Activated CD8-positive, alpha-beta memory T cell treated with anti-CD3 and anti-CD28 coated beads for 24 hours (primary cell): ENCODE measurements at regions not wholly inside any gene's neighbourhood (a gene's known extent, or its start where the extent isn't known, plus 50 kb on each side); places are given as distances from the start of the nearest gene placed in this dataset.

Experiments
- DNase-seq: peaks from one replicate; pipeline ENCODE4 v3.0.0-alpha.2; 2020

- no peak for DNase-seq
Observed at GRCh38 chr2:226515344-226516055, 284.1 kb downstream of the IRS1 start.

DNA sequence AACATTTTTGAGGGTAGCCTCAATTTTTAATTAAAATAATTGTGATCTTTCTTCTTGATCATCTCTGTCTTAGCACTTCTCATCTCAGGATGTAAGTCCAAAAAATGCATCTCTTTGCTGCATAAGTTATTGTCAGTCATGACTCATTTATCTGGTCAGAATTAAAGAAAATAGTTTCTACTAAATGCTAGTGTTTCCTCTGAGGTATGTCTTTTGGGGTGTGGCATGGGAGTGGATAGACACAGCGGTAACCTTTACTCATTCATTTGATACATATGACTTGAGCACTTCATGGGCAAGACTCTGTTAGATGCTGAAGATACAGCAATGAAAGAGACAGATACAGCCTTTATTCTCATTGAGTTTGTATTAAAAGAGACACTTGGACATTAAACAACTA lies 284.7 kb downstream of the IRS1 start:
- DNase-seq = no peak

GRCh38 chr2:226511311-226511710 lies 288.3 kb downstream of the IRS1 start:
- DNase-seq = no peak

DNA sequence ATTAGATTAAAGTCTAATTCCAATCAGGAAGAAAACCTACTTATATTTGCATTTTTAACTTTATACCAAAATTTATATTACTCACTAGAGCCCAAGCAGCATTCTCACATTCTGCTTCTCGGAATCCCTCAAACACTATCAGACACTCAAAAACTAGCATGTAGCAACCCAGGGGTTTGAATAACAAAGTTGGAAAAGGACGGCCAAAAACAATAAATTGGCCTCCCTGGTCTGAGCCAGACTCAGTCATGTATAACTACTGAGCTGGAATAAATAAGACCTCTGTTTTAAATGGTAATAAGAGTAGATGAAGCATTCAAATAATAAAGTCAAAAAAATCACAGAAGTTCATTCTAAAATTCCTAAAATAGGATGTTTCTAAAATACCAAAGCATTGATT lies 290.9 kb downstream of the IRS1 start:
- DNase-seq = no peak

DNA sequence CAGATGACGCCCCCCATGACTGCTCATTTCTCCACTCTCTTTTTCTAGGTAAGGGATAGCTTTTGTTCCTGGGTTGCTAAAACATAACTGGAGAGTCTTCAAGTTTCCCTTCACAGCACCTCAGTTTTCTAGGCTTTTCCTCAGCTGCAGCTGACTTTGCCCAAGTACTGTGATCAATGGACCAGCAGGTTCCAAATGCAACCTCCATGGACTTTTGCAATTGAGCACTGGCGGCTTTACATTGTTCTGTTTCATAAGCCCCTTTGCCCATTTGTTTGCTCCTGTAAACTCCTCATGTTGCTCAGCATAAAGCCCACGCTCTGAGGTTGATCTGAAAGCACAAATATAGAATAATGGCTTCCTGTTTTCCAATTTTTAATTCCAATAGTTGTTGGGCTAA lies 291.6 kb downstream of the IRS1 start:
- DNase-seq = no peak

DNA sequence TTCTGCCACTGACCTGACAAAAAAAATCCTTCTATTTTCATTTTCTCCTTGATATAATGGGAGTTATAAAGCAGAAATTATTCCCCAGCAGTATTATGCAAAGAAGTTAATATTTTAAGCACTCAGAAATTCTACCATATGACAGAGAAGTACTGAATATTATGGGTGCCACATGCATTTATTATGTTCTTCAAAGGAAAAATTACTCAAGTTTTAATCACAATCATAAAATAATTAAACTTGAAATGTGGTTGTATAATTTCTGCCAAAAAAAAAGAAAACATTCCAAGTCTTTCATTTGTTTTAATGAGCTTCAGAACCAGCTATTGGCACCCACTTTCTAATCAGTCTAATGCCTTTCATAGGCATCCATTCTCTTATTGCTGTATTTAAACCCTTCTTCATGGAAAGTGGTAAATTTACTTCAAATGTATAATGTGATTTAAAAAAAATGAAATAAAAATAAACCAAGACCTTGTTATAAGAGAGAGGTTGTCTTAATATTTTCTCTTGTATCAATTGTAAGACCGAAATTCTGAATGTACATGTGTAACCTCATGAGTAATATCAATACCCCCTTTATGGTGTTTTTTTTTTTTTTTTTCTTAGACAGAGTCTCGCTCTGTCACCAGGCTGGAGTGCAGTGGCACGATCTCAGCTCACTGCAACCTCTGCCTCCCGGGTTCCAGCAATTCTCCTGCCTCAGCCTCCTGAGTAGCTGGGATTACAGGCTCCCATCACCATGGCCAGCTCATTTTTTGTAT lies 302.3 kb downstream of the IRS1 start:
- DNase-seq = no peak

DNA sequence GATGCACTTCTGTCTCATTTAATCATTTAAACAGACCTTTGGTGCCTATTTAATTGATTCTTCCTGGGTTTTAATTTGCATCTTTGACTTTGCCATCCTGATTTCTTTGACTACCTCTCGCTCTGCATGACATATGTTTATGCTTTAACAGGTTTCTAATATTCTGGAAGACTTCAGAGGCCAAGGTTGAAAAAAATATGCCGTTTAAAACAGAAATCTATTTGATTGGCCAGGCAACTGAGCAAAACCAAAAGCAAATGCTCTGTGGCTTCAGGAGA lies 303.4 kb downstream of the IRS1 start:
- DNase-seq = no peak

- no peak for DNase-seq
Observed at GRCh38 chr2:226495466-226496272, 304.0 kb downstream of the IRS1 start.

DNA sequence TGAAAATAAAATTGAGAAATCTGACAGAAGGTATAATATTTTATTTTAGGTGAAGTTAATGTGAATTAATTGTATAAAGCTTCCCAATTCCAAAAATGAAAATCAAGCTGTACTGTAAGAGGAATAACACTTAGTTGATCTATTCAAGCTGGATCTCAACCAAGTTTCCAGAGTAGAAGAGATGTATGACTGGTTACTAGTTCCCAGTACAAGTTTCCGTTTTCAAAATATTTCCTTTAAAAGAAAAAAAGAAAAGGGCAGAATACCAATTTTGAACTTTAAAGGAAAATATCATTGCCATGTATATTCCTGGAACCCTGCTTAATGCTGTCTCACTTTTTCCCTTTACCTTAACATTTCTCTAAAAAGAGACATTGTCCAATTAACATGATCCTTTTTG lies 308.5 kb downstream of the IRS1 start:
- DNase-seq = no peak

- DNase-seq = no peak
Observed at GRCh38 chr2:226489775-226490541, 309.7 kb downstream of the IRS1 start.

- no peak for DNase-seq
Observed at GRCh38 chr2:226488034-226488433, 311.6 kb downstream of the IRS1 start.

DNA sequence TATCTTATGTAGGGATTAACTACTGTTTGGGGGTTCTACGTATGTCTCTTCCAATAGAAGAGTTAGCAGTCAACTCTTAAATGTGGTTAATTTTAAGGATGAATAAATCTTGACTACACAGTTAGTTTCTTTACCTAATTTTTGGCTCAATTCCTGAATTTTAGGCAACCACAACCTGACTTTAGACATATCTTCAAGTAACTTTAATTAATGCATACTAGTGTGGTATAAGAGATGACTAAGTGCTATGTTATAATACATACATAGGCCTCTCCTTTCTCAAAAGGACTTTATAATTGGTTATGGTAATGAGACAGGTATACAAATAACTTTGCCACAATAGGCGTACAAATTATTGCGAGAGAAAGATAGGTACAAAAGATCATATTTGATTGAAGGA lies 312.0 kb downstream of the IRS1 start:
- no peak for DNase-seq

DNA sequence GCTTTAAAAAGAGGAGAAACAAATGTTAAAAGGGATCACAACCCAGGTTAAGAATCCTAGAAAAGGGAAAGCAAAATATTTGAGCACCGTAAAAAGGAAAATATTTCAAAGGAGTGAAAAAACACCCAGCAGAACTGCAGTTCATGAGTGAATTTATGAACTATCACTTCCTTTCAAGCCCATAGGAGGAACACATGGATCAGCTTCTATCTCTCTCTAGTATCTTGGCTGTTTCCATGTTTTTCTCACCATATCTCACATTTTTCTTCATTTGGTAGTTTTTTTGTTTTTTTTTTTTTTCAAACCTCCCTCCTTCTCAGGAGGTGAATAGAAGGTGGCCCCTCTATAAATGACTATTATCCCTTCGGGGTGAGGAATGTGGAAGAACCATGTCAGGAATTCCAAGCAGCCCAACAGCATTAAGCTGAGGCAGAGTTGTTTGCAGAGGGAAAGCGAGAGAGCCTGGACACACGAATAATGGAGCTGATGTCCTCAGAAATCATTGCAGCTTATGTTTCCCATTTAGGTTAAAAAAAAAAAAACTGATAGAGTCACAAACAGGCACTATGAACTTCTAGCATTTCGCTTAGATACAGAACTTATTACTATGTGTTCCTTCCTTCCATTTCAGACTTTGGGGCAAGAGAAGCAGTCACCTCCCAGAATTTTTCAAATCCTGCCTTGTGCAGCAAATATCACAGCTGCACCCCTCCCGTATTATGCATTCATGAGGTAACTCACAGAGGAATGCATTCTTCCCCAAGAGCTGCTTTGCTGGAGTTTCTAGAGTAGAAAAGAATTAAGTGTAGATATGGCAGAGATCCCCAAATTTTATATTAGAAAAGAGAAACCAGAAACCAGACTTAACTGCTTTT lies 315.6 kb downstream of the IRS1 start:
- DNase-seq = no peak

DNA sequence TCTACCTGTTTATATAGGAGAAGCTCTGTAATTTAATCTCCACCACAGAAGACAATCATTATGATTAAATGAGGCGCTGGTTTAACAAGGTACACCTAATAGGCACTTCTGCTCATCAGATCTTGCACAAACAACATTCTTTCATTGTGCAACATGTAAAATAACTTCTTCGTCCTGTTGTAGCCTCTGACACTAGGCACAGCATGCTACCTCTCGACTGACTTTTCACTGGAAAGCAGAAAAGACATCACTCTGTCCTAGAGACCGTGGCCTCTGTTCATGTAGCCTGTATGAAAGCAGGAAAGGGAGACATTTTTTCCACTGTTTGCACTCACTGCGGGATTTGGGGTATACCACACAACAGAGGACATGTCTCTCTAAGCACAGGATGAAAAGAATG lies 316.5 kb downstream of the IRS1 start:
- DNase-seq = no peak

DNA sequence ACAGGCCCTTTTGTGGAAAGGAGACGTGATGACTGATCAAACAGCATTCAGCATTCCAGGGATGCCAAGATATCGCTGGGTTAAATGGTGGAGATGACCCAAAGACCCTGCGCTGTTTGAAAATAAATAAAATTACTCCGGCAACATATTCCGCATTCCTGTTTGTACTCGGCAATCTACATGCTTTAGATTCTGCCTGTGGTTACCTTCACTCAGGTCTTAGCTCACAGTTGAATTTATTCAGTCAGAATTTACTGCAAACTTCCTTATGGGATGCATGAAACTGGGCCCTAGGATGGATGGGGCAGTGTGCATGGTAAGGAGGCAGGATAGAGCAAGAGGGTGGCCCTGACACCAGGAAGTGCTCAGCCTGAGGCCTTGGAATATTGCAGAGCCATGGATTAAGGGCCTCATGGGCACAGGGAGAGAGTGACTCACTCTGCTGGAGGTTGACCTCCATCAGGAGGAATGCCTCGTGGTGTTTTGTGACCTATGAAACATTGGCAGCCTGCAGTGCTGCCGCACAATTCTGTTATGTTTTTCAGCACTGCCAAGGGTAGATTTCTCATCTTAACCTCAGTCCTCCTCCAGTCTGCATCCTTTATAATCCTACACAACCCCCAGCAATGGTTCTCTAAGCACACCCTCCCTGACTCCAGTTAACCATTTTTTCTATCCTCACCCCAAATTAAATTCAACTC lies 321.4 kb downstream of the IRS1 start:
- no peak for DNase-seq

DNA sequence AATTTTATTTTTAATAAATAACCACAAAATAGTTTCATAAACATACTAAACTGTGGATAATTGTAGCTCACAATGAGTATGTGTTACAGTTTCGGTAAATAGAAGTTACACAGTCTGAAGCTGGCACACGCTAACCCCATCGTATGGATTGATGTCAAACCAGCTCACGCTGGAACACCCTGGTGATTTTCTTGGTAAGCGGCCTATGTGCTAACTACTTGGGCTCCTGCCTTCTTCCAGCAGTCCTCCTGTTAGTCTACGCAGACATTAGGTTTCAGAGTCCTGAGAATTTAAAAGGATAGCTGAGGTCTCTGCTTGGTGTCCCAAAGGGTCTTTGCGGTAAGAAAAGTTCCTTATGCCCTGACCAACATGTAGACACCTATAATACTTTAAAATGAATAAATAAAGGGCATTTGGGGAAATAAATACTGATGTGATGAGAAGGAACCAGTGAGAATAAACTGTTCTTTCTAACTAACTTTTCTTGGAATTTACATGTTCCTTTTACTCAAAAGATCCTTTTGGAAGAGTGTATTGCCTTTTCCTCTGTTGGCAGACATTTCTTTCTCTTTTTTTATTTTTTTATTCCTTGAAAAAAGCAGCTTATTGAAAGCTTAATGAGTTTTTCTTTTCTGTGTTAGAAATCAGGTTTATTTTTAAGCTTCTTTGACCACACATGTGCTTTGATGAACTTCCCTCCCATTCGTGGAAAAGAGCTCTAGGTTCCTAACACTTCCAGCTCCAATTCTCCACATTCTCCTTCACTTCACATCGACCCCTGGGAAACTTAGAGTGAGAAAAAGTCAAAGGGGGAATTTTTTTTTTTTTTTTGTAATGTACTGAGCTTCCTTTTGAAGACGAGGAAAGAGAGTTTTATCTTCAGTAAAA lies 322.2 kb downstream of the IRS1 start:
- DNase-seq = no peak

DNA sequence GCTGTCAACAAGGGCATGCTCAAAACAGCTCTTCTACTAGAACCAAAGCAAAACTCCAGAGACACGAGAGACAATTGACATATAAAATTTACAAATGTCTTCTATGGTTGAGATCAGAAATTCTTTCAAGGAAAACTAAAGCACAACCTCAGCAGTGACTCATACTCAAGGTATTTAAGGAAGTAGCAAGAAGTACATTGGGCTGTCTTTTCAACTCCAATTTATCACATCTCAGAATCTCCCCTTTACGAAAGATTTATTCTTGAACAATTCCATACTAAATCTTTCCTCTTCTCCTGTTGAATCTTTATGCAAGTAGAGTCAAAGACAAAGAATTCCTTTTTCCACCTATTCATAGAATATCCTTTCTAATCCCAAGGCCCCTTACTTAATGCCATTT lies 324.0 kb downstream of the IRS1 start:
- no peak for DNase-seq

DNA sequence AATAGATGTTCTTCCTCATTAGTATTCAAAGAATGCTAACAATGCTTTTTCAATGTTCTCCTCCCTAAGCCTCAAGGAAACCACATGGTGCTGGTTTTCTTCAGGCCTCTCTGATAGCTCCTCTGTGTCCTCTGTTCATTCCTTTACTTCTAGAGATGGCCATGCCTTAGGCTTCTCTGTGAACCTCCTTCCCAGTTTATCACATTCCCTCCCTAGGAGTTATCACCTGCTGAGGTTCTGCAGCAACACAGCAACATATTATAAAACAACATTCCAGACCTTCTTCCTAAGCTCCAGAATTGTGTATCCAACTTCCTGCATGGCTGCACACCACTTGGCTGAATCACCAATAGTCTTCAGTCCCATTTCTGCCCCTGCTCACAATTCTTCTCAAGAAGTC lies 325.5 kb downstream of the IRS1 start:
- no peak for DNase-seq

GRCh38 chr2:226471987-226472470 lies 327.6 kb downstream of the IRS1 start:
- no peak for DNase-seq

- no peak for DNase-seq
Observed at GRCh38 chr2:226467633-226468032, 332.0 kb downstream of the IRS1 start.
